ENCODE measurements at regions not wholly inside any gene's neighbourhood (a gene's known extent, or its start where the extent isn't known, plus 50 kb on each side); places are given as distances from the start of the nearest gene placed in this dataset.

GRCh38 chr16:17017442-17017841 lies 453.3 kb downstream of the XYLT1 start:
- TF ChIP-seq CTCF (IDR thresholded peaks at IDR 0.05) (no peak), POLR2A (IDR thresholded peaks at IDR 0.05) (no peak)

All from esophagus squamous epithelium (tissue), 4 donors.